RWPE2 (cell line): ENCODE measurements at regions not wholly inside any gene's neighbourhood (a gene's known extent, or its start where the extent isn't known, plus 50 kb on each side); places are given as distances from the start of the nearest gene placed in this dataset.

ENCODE experiments used
- ATAC-seq: fragments of 200-7000 bp; cut with Tn5 transposase; 3 replicates; pipeline ENCODE4 v1.9.1; 2021; ENCODE audit warnings: low read depth
- DNase-seq: peaks from one replicate; pipeline ENCODE4 v3.0.0-alpha.2; 2020; ENCODE audit warnings: low spot score
- H3K27ac ChIP-seq: fragments of 450-650 bp; 2 replicates; pipeline ENCODE4 v1.5.1; 2017; ENCODE audit warnings: mild to moderate bottlenecking; ENCODE audit not compliant: poor library complexity, severe bottlenecking
- H3K27me3 ChIP-seq: fragments of 250-450 bp; sonication (Bioruptor Pico); 2 replicates; pipeline ENCODE4 v1.5.1; 2021; ENCODE audit warnings: mild to moderate bottlenecking, moderate library complexity; ENCODE audit not compliant: insufficient read depth, poor library complexity, severe bottlenecking
- H3K36me3 ChIP-seq: fragments of 250-450 bp; sonication (Bioruptor Pico); 2 replicates; pipeline ENCODE4 v1.5.1; 2020; ENCODE audit warnings: low read depth, mild to moderate bottlenecking, moderate library complexity
- H3K4me1 ChIP-seq: fragments of 250-450 bp; sonication (Bioruptor Pico); 2 replicates; pipeline ENCODE4 v1.5.1; 2021; ENCODE audit warnings: mild to moderate bottlenecking, moderate library complexity; ENCODE audit not compliant: insufficient read depth, poor library complexity, severe bottlenecking
- H3K4me3 ChIP-seq: fragments of 250-450 bp; sonication (Bioruptor Pico); 2 replicates; pipeline ENCODE4 v1.5.1; 2021; ENCODE audit warnings: mild to moderate bottlenecking, moderate library complexity; ENCODE audit not compliant: severe bottlenecking
- H3K9me3 ChIP-seq: fragments of 250-450 bp; sonication (Bioruptor Pico); 2 replicates; pipeline ENCODE4 v1.5.1; 2021; ENCODE audit warnings: mild to moderate bottlenecking, moderate library complexity; ENCODE audit not compliant: severe bottlenecking
- CTCF ChIP-seq: fragments of 450-650 bp; IDR thresholded peaks from one replicate; pipeline ENCODE4 v1.5.1; 2017; ENCODE audit warnings: mild to moderate bottlenecking, moderate library complexity; ENCODE audit not compliant: poor library complexity, severe bottlenecking

GRCh38 chr12:13666806-13667205 is 314.6 kb downstream of the GRIN2B start:
- DNase-seq (no peak), ATAC-seq (no peak)
- no peaks in the 10 kb centered on the region for H3K27me3 ChIP-seq
- H3K4me1 ChIP-seq = no peaks in the 10 kb centered on the region
- H3K27ac ChIP-seq = no peak overlapping the region
- no peaks in the 10 kb centered on the region for H3K36me3 ChIP-seq
- no peak overlapping the region for H3K4me3 ChIP-seq
- TF ChIP-seq CTCF = no peak
- no peaks in the 10 kb centered on the region for H3K9me3 ChIP-seq

- no peaks in the 10 kb centered on the region for H3K27me3 ChIP-seq
- H3K36me3 ChIP-seq = no peaks in the 10 kb centered on the region
- H3K4me3 ChIP-seq = no peak overlapping the region
- H3K9me3 ChIP-seq = no peaks in the 10 kb centered on the region
- peak; percentile 50 for TF ChIP-seq CTCF
- H3K4me1 ChIP-seq = no peaks in the 10 kb centered on the region
- no peak for ATAC-seq
- H3K27ac ChIP-seq = no peak overlapping the region
- no peak for DNase-seq
Observed at GRCh38 chr12:13661005-13661887, 320.2 kb downstream of the GRIN2B start.

- no peak for TF ChIP-seq CTCF
- Histone ChIP-seq H3K27me3 (no peaks in the 10 kb centered on the region), H3K9me3 (no peaks in the 10 kb centered on the region), H3K4me1 (no peaks in the 10 kb centered on the region), H3K27ac (no peak overlapping the region), H3K4me3 (no peak overlapping the region), H3K36me3 (no peaks in the 10 kb centered on the region)
- ATAC-seq (no peak), DNase-seq (no peak)
Observed at GRCh38 chr12:13654456-13654855, 326.9 kb downstream of the GRIN2B start.

GRCh38 chr12:13652105-13652504 is 329.3 kb downstream of the GRIN2B start:
- Histone ChIP-seq H3K27me3 (no peaks in the 10 kb centered on the region), H3K4me3 (no peak overlapping the region), H3K27ac (no peak overlapping the region), H3K4me1 (no peaks in the 10 kb centered on the region), H3K36me3 (no peaks in the 10 kb centered on the region), H3K9me3 (no peaks in the 10 kb centered on the region)
- no peak for DNase-seq
- ATAC-seq = no peak
- no peak for TF ChIP-seq CTCF

GRCh38 chr12:13635709-13636108 is 345.7 kb downstream of the GRIN2B start:
- Histone ChIP-seq H3K4me3 (no peak overlapping the region), H3K27me3 (no peaks in the 10 kb centered on the region), H3K27ac (no peak overlapping the region), H3K36me3 (no peaks in the 10 kb centered on the region), H3K9me3 (no peaks in the 10 kb centered on the region), H3K4me1 (no peaks in the 10 kb centered on the region)
- no peak for TF ChIP-seq CTCF
- DNase-seq (no peak), ATAC-seq (no peak)
